CD4-positive, alpha-beta T cell treated with Interleukin-21 for 1 hour (primary cell): ENCODE measurements at regions not wholly inside any gene's neighbourhood (a gene's known extent, or its start where the extent isn't known, plus 50 kb on each side); places are given as distances from the start of the nearest gene placed in this dataset.
"Not testable (repeated sequence)": the region's sequence is repeated elsewhere in the genome, so short reads cannot be mapped to it uniquely, and the experiment has no call there.

Experiments used
- DNase-seq: peaks from one replicate; pipeline ENCODE4 v3.0.0-alpha.2; 2020

- DNase-seq: no peak
Measured at GRCh38 chrX:63285375-63285774, 65.8 kb downstream of the SPIN4 start.

- no peak for DNase-seq
Measured at GRCh38 chrX:63284659-63285058, 66.5 kb downstream of the SPIN4 start.

DNA sequence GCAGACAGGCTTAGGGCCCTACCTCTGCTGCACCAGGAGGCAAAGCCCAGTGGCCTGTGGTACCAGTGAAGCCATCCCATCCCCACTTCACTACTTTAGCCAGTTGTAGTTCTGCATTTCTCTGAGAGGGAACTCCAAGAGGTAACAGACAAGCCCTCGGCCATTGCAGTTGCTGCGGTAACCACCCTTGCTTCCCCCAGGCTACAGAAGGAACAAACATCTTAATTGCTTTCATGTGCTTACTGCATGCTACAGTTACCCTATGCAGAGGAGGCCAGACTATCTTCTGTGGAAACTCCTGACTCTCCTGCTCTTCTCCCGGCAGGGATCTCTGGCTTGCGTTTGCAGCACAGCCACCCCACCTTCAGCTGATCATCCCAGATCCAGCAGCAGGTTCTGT is 67.8 kb downstream of the SPIN4 start:
- no peak for DNase-seq

- no peak for DNase-seq
Measured at GRCh38 chrX:63282828-63283227, 68.3 kb downstream of the SPIN4 start.

DNA sequence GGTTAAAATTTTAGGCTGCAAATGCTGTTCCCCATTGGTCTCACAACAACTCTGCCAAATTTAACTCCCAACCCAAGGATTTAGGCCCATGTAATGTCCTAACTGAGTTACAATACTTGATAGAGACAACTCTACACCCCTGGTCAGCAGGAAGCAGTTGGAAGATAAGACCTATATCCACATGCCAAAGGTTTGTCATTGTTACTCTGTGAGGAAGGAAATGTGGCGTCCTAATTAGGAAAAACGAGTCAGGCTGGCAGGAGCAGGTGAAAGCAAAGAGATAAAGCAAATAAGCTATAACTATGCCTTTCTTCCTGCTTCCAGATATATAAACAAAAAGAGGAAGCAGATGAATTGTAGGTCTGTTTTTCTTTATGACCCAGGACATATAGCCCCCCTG is 69.1 kb downstream of the SPIN4 start:
- no peak for DNase-seq

- DNase-seq: no peak
Measured at GRCh38 chrX:63281465-63281864, 69.7 kb downstream of the SPIN4 start.

GRCh38 chrX:63277394-63277793 is 73.7 kb downstream of the SPIN4 start:
- not testable (repeated sequence) for DNase-seq

DNA sequence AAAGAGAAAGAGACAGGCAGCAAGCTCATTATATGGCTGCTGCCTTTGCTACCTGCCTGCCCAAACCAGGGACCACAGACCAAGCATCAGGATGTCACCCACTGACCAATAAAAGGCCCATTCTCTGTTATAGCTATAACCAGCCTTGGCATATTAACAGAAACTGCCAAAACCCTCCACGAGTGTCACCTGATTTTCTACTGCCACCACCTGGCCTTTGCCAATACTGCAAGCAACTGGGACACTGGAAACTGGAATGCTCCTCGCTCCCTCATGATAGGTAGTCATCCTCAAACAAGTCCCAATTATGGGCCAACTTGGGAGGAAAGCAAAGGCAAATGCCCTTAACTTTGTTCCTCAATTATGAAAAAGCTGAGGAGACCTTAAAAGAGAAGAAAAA is 76.0 kb downstream of the SPIN4 start:
- peak; percentile 8 for DNase-seq

GRCh38 chrX:63270873-63271272 is 80.3 kb downstream of the SPIN4 start:
- DNase-seq: no peak

- no peak for DNase-seq
Measured at GRCh38 chrX:63258144-63258543, 93.0 kb downstream of the SPIN4 start.

DNA sequence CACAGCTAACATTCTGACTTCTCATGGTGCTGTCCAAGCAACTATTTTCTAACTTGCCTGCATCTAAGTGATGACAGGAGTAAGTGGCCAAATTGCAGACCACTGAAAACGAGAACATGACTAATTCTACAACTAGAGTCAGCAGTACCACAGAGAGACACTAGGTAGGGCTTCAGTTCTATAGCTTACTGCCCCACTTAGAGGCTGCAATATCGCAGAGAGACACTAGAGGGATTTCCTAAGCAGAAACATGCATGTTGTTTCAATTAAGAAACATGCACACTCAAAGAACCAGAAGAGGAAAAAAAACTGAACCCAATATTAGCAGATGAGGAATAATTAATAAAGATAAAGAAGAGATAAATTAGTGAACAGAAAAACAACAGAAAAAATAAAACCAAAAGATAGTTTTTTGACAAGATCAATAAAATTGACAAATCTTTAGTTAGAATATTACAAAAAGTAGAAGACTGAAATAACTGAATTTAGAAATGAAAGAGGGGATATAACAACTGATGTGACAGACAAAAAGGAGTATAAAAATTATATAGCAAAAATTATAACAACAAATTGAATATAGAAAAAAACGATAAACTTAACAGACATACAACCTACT is 100.8 kb downstream of the SPIN4 start:
- peak; percentile 61 for DNase-seq

DNA sequence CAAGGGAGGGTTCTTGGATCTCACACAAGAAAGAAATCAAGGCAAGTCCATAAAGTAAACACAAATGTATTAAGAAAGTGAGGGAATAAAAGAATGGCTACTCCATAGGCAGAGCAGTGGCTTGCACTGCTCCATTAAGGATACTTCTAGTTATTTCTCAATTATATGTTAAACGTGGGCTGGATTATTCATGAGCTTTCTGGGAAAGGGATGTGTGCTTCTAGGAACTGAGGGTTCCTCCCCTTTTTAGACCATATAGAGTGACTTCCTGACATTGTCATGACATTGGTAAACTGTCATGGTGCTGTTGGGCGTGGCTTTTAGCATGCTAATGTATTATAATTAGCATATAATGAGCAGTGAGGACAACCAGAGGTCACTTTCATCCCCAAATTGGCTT is 108.4 kb downstream of the SPIN4 start:
- not testable (repeated sequence) for DNase-seq

DNA sequence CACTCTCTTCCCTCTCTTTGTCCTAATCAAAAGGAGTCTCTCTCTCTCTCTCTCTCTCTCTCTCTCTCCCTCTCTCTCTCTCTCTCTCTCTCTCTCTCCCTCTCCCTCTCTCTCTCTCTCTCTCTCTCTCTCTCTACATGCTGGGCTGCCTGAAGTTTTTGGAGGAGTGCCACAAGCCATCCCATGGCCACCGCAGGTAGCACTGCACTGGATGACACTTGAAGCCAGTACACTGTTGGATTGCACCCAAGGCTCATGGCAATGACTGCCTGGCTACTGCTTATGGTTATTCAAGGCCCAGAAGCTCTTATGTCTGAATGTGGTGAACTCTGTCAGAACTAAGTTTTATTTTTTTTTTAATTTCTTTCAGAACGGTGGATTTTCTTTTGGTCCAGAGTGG is 115.2 kb downstream of the SPIN4 start:
- not testable (repeated sequence) for DNase-seq

DNA sequence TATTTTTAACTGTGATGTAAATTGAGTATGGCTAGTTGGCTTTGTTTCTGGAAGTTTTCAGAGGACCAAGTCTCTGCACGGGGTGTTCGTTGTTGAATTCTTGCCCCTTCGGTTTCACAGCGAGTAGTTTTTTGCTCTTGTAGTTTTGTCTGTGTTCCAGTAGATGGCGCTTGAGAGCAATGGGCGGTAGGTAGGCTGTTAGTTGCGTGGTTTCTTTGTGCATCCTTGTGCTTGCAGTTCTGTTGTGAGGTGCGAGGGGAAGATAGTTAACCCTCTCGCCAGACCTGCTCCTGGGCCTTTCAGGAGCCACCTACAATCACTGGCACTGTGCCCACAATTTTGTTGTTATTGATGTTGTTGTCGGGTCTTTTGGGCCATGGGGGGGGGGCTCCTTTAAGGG is 118.1 kb downstream of the SPIN4 start:
- DNase-seq: not testable (repeated sequence)

- DNase-seq: not testable (repeated sequence)
Measured at GRCh38 chrX:63218202-63218601, 132.9 kb downstream of the SPIN4 start.

DNA sequence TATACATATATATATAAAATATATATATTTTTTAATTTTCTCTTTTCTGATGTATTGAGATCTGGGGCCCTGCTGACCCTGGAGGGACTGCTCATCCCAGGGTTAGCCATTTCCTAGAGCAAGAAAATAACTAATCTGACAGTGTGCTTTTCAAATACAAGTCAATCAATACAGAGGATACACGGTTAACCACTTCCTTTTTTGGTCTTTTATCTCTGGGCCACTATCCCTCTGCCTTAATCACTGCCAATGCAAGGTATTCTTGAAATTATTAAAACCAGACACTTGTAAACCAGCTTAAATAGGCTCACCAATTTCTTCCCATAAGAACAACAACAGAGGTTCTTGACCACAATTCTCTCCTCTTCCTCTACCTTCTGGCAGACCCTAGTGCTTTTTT is 133.6 kb downstream of the SPIN4 start:
- DNase-seq: not testable (repeated sequence)

DNA sequence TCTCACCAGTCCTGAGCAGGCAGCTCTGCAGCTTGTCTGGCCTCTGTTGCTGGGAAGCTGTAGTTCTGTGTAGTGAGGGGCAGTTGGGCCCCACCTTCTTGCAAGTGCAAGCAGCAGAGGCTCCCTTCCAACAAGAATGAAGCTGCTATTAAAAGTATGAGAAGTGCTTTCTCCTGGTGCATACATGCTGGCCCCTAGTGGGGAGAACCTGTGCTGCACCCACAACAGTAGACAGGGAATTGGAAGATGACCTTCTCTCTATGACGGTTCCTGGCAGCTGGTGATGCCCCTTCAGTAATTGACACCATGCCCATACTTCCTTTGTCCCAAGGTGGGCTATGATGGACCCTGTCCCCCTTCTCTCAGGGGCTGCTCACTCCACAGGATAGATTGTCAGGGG is 141.5 kb downstream of the SPIN4 start:
- not testable (repeated sequence) for DNase-seq

GRCh38 chrX:63209128-63209527 is 142.0 kb downstream of the SPIN4 start:
- DNase-seq: not testable (repeated sequence)

GRCh38 chrX:63204266-63205074 is 146.7 kb downstream of the SPIN4 start:
- not testable (repeated sequence) for DNase-seq

GRCh38 chrX:63201987-63202386 is 149.1 kb downstream of the SPIN4 start:
- not testable (repeated sequence) for DNase-seq

DNA sequence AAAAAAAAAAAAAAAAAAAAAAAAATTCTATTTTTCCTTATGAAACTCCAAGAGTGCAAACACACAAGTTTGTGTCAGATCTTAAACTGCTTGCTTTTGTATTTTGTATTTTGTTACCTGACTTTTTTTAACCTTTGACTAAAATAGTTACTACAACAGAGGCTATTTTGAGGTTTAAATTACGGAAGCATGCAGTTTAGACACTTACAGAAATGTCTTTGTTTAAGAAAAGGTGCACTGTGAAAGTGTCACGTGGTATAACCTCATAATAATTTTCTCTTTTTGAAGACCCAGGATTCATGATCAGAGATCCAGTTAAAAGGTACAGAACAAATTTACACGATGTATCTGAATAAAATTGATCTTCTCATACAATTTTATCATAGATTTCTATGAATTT is 152.4 kb downstream of the SPIN4 start:
- not testable (repeated sequence) for DNase-seq

- not testable (repeated sequence) for DNase-seq
Measured at GRCh38 chrX:63192366-63193041, 158.6 kb downstream of the SPIN4 start.

GRCh38 chrX:63186137-63186536 is 165.0 kb downstream of the SPIN4 start:
- no peak for DNase-seq

DNA sequence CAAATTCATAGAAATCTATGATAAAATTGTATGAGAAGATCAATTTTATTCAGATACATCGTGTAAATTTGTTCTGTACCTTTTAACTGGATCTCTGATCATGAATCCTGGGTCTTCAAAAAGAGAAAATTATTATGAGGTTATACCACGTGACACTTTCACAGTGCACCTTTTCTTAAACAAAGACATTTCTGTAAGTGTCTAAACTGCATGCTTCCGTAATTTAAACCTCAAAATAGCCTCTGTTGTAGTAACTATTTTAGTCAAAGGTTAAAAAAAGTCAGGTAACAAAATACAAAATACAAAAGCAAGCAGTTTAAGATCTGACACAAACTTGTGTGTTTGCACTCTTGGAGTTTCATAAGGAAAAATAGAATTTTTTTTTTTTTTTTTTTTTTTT is 171.3 kb downstream of the SPIN4 start:
- DNase-seq: not testable (repeated sequence)
